Fibroblast of pulmonary artery (primary cell): ENCODE measurements at regions not wholly inside any gene's neighbourhood (a gene's known extent, or its start where the extent isn't known, plus 50 kb on each side); places are given as distances from the start of the nearest gene placed in this dataset.
A peak's percentile ranks its signal among the peaks of the same experiment; 100 is the strongest.

Experiments used
- DNase-seq: peaks from one replicate; pipeline ENCODE4 v3.0.0-alpha.2; 2010; ENCODE audit warnings: low read depth
- H3K4me3 ChIP-seq: replicated peaks from 2 replicates; pipeline ENCODE4 v1.5.1; 2011; ENCODE audit warnings: low read depth, mild to moderate bottlenecking, control low read depth, low read length, moderate library complexity
- CTCF ChIP-seq: IDR thresholded peaks from 2 replicates; pipeline ENCODE4 v1.5.1; 2011; ENCODE audit warnings: mild to moderate bottlenecking, control low read depth, low read length, inconsistent platforms; ENCODE audit errors: missing control alignments

GRCh38 chr12:59972905-59973304 lies 377.1 kb downstream of the SLC16A7 start:
- DNase-seq, result peak; percentile 35
- no peak for TF ChIP-seq CTCF
- H3K4me3 ChIP-seq, result no peak overlapping the region

- no peak overlapping the region for H3K4me3 ChIP-seq
- no peak for TF ChIP-seq CTCF
- peak; percentile 11 for DNase-seq
Measured at GRCh38 chr12:59973515-59973914, 377.7 kb downstream of the SLC16A7 start.

- no peak for TF ChIP-seq CTCF
- no peak for DNase-seq
- no peak overlapping the region for H3K4me3 ChIP-seq
Measured at GRCh38 chr12:59977779-59978178, 381.9 kb downstream of the SLC16A7 start.

- no peak overlapping the region for H3K4me3 ChIP-seq
- no peak for DNase-seq
- TF ChIP-seq CTCF, result no peak
Measured at GRCh38 chr12:59980476-59980875, 384.6 kb downstream of the SLC16A7 start.

GRCh38 chr12:59999291-59999690 lies 403.5 kb downstream of the SLC16A7 start:
- no peak overlapping the region for H3K4me3 ChIP-seq
- no peak for DNase-seq
- no peak for TF ChIP-seq CTCF

GRCh38 chr12:60010486-60010885 lies 414.7 kb downstream of the SLC16A7 start:
- H3K4me3 ChIP-seq, result no peak overlapping the region
- TF ChIP-seq CTCF, result no peak

GRCh38 chr12:60012659-60013058 lies 416.8 kb downstream of the SLC16A7 start:
- no peak for TF ChIP-seq CTCF
- H3K4me3 ChIP-seq, result no peak overlapping the region
- DNase-seq, result no peak

More at GRCh38 chr12:60010486-60010885, 414.7 kb downstream of the SLC16A7 start:
- DNase-seq, result no peak
